ENCODE measurements at regions not wholly inside any gene's neighbourhood (a gene's known extent, or its start where the extent isn't known, plus 50 kb on each side); places are given as distances from the start of the nearest gene placed in this dataset.
A peak's percentile ranks its signal among the peaks of the same experiment; 100 is the strongest.

GRCh38 chr5:88551724-88552345 is 283.2 kb upstream of the TMEM161B start:
- Histone ChIP-seq H3K27me3 (no peaks in the 10 kb centered on the region), H3K36me3 (no peaks in the 10 kb centered on the region), H3K9me3 (no peaks in the 10 kb centered on the region), H3K27ac (peak overlapping the region in 1 of 4 donors; percentile 31), H3K4me3 (no peak overlapping the region), H3K4me1 (no peaks in the 10 kb centered on the region)
- WGBS, 2 donors: 30 to 43% methylated on average over 10 of the region's 10 CpGs
- no peak for DNase-seq (ENCODE audit: low spot score in 2 of 2)
- TF ChIP-seq EP300 (IDR thresholded peaks at IDR 0.05): no peak
- TF ChIP-seq POLR2A (IDR thresholded peaks at IDR 0.05): no peak
- TF ChIP-seq, protein P1, sequence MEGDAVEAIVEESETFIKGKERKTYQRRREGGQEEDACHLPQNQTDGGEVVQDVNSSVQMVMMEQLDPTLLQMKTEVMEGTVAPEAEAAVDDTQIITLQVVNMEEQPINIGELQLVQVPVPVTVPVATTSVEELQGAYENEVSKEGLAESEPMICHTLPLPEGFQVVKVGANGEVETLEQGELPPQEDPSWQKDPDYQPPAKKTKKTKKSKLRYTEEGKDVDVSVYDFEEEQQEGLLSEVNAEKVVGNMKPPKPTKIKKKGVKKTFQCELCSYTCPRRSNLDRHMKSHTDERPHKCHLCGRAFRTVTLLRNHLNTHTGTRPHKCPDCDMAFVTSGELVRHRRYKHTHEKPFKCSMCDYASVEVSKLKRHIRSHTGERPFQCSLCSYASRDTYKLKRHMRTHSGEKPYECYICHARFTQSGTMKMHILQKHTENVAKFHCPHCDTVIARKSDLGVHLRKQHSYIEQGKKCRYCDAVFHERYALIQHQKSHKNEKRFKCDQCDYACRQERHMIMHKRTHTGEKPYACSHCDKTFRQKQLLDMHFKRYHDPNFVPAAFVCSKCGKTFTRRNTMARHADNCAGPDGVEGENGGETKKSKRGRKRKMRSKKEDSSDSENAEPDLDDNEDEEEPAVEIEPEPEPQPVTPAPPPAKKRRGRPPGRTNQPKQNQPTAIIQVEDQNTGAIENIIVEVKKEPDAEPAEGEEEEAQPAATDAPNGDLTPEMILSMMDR (IDR thresholded peaks at IDR 0.05): no peak

- Histone ChIP-seq H3K27ac (no peak overlapping the region), H3K27me3 (no peaks in the 10 kb centered on the region), H3K9me3 (no peaks in the 10 kb centered on the region), H3K36me3 (no peaks in the 10 kb centered on the region), H3K4me3 (no peak overlapping the region), H3K4me1 (no peaks in the 10 kb centered on the region)
- DNase-seq (ENCODE audit: low spot score in 2 of 2): no peak
- TF ChIP-seq POLR2A (IDR thresholded peaks at IDR 0.05): no peak
- TF ChIP-seq EP300 (IDR thresholded peaks at IDR 0.05): no peak
- TF ChIP-seq, protein P1 (IDR thresholded peaks at IDR 0.05): no peak
Observed at GRCh38 chr5:88550736-88551135, 282.1 kb upstream of the TMEM161B start.

GRCh38 chr5:88548136-88548805 is 279.6 kb upstream of the TMEM161B start:
- TF ChIP-seq POLR2A (IDR thresholded peaks at IDR 0.05): no peak
- no peak for TF ChIP-seq EP300 (IDR thresholded peaks at IDR 0.05)
- TF ChIP-seq, protein P1 (IDR thresholded peaks at IDR 0.05): no peak
- 82 to 84% methylated on average over 4 of the region's 4 CpGs for WGBS, 2 donors
- no peak for DNase-seq (ENCODE audit: low spot score in 2 of 2)

GRCh38 chr5:88545338-88545737 is 276.7 kb upstream of the TMEM161B start:
- H3K4me1 ChIP-seq: no peaks in the 10 kb centered on the region
- no peaks in the 10 kb centered on the region for H3K9me3 ChIP-seq
- no peaks in the 10 kb centered on the region for H3K27me3 ChIP-seq
- no peak overlapping the region for H3K27ac ChIP-seq
- TF ChIP-seq, protein P1 (IDR thresholded peaks at IDR 0.05): no peak
- TF ChIP-seq POLR2A (IDR thresholded peaks at IDR 0.05): no peak
- no peak for TF ChIP-seq EP300 (IDR thresholded peaks at IDR 0.05)
- H3K4me3 ChIP-seq: no peak overlapping the region
- DNase-seq (ENCODE audit: low spot score in 2 of 2): no peak
- no peaks in the 10 kb centered on the region for H3K36me3 ChIP-seq

More at GRCh38 chr5:88548136-88548805, 279.6 kb upstream of the TMEM161B start:
- no peak overlapping the region for H3K4me3 ChIP-seq
- H3K4me1 ChIP-seq: no peaks in the 10 kb centered on the region
- H3K9me3 ChIP-seq: no peaks in the 10 kb centered on the region
- H3K27me3 ChIP-seq: no peaks in the 10 kb centered on the region
- H3K36me3 ChIP-seq: no peaks in the 10 kb centered on the region
- no peak overlapping the region for H3K27ac ChIP-seq

DNA sequence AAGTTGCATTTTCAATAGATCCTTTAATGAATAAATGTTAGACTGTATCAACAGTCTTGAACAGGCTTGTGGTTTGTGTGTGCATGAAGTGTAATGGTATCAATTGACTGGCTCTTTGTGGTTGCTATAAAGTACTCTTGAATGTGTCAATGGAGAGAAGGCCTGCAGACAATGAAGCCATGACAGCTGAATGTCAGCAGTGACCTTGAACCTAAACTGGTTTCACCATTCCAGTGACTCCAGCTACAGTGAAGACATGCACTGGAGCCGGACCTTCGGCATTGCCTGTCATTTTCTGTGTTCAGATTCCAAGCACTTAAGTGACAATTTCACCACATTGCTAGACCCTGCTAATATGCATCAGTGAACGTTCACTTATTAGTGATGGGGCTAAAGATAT is 276.0 kb upstream of the TMEM161B start:
- DNase-seq (ENCODE audit: low spot score in 2 of 2): no peak
- Histone ChIP-seq H3K36me3 (no peaks in the 10 kb centered on the region), H3K4me1 (no peaks in the 10 kb centered on the region), H3K27ac (no peak overlapping the region), H3K9me3 (no peaks in the 10 kb centered on the region), H3K4me3 (no peak overlapping the region), H3K27me3 (no peaks in the 10 kb centered on the region)
- TF ChIP-seq POLR2A (IDR thresholded peaks at IDR 0.05) (no peak), EP300 (IDR thresholded peaks at IDR 0.05) (no peak)
- TF ChIP-seq, protein P1 (IDR thresholded peaks at IDR 0.05): no peak
- 71 to 79% methylated on average over 3 of the region's 3 CpGs for WGBS, 2 donors
